IMR-90 (cell line): ENCODE measurements at regions not wholly inside any gene's neighbourhood (a gene's known extent, or its start where the extent isn't known, plus 50 kb on each side); places are given as distances from the start of the nearest gene placed in this dataset.

ENCODE experiments used
- ATAC-seq: fragments of 200-7000 bp; cut with Tn5 transposase; 2 replicates; pipeline ENCODE4 v1.9.1; 2020; ENCODE audit warnings: low read depth, mild to moderate bottlenecking, moderate library complexity
- BruUV-seq: library from RNA; stranded (reverse); fragments of 400-500 nt; replicated peaks from 2 replicates; lab custom pipeline; 2021; lab: Mats Ljungman, UMichigan
- CTCF ChIA-PET: fragments of 300-600 bp; formaldehyde crosslinking; extraction: SDS; loops from one replicate; lab custom pipeline; 2021; ENCODE audit warnings: antibody characterized with exemption; lab: Yijun Ruan, JAX
- POLR2A ChIA-PET: fragments of 300-600 bp; sonication (Branson Sonifier 250); formaldehyde crosslinking; loops from one replicate; lab custom pipeline; 2022; ENCODE audit warnings: antibody characterized with exemption; ENCODE audit not compliant: unreplicated experiment; lab: Charles Lee
- DNase-seq: peaks from one replicate; pipeline ENCODE4 v3.0.0; 2013
- H2AFZ ChIP-seq: replicated peaks from 2 replicates; pipeline ENCODE3; 2013; ENCODE audit warnings: low read length, mild to moderate bottlenecking; ENCODE audit not compliant: poor library complexity
- H2AK5ac ChIP-seq: 2 replicates; pipeline ENCODE4 v1.6.1; 2013; ENCODE audit warnings: low read depth, low read length, inconsistent platforms
- H2AK9ac ChIP-seq: replicated peaks from 2 replicates; pipeline ENCODE3; 2013; ENCODE audit warnings: mild to moderate bottlenecking, low read depth, low read length, moderate library complexity; ENCODE audit not compliant: poor library complexity
- H2BK120ac ChIP-seq: 2 replicates; pipeline ENCODE4 v1.6.1; 2013; ENCODE audit warnings: low read depth, low read length, inconsistent platforms
- H2BK15ac ChIP-seq: 3 replicates; pipeline ENCODE4 v1.6.1; 2013; ENCODE audit warnings: low read depth, low read length, inconsistent platforms
- H2BK20ac ChIP-seq: 2 replicates; pipeline ENCODE4 v1.6.1; 2013; ENCODE audit warnings: low read depth, mild to moderate bottlenecking, inconsistent platforms, low read length, moderate library complexity
- H2BK5ac ChIP-seq: 2 replicates; pipeline ENCODE4 v1.6.1; 2013; ENCODE audit warnings: mild to moderate bottlenecking, low read depth, low read length, inconsistent platforms; ENCODE audit not compliant: poor library complexity, severe bottlenecking
- H3K14ac ChIP-seq: replicated peaks from 2 replicates; pipeline ENCODE4 v1.6.1; 2013; ENCODE audit warnings: low read depth, low read length, inconsistent platforms
- H3K18ac ChIP-seq: 2 replicates; pipeline ENCODE4 v1.6.1; 2013; ENCODE audit warnings: low read depth, low read length, control low read depth
- H3K23ac ChIP-seq: 2 replicates; pipeline ENCODE4 v1.6.1; 2013; ENCODE audit warnings: low read depth, low read length, inconsistent platforms
- H3K27ac ChIP-seq: 2 replicates; pipeline ENCODE4 v1.5.1; 2013; ENCODE audit warnings: mild to moderate bottlenecking, control low read depth, low read length; ENCODE audit not compliant: insufficient read depth
- H3K27me3 ChIP-seq: 2 replicates; pipeline ENCODE4 v1.6.1; 2013; ENCODE audit warnings: low read length; ENCODE audit not compliant: control insufficient read depth, insufficient read depth
- H3K36me3 ChIP-seq: 2 replicates; pipeline ENCODE4 v1.6.1; 2013; ENCODE audit warnings: low read length, mixed read lengths; ENCODE audit not compliant: control insufficient read depth, insufficient read depth
- H3K4ac ChIP-seq: 2 replicates; pipeline ENCODE4 v1.6.1; 2013; ENCODE audit warnings: low read depth, low read length, inconsistent platforms
- H3K4me1 ChIP-seq: 2 replicates; pipeline ENCODE4 v1.6.1; 2013; ENCODE audit warnings: low read length, mixed read lengths; ENCODE audit not compliant: control insufficient read depth, insufficient read depth
- H3K4me2 ChIP-seq: 2 replicates; pipeline ENCODE4 v1.6.1; 2013; ENCODE audit warnings: low read depth, mild to moderate bottlenecking, control low read depth, low read length, moderate library complexity
- H3K4me3 ChIP-seq: 2 replicates; pipeline ENCODE4 v1.5.1; 2013; ENCODE audit warnings: low read depth, mild to moderate bottlenecking, control low read depth, low read length, moderate library complexity; ENCODE audit not compliant: insufficient read depth
- H3K56ac ChIP-seq: 2 replicates; pipeline ENCODE4 v1.6.1; 2013; ENCODE audit warnings: low read length, inconsistent platforms; ENCODE audit not compliant: insufficient read depth; ENCODE audit errors: extremely low read depth
- H3K79me1 ChIP-seq, 2 experiments: 2 replicates each; pipeline ENCODE4 v1.6.1; 2013; ENCODE audit warnings: low read length in 2 of 2, inconsistent platforms in 1 of 2, low read depth in 1 of 2
- H3K9ac ChIP-seq: 2 replicates; pipeline ENCODE4 v1.6.1; 2013; ENCODE audit warnings: low read depth, low read length, control low read depth
- H3K9me1 ChIP-seq: 2 replicates; pipeline ENCODE4 v1.6.1; 2013; ENCODE audit warnings: low read length, inconsistent platforms; ENCODE audit not compliant: insufficient read depth
- H3K9me3 ChIP-seq: 2 replicates; pipeline ENCODE4 v1.6.1; 2013; ENCODE audit warnings: low read length; ENCODE audit not compliant: control insufficient read depth, insufficient read depth
- H4K20me1 ChIP-seq: 2 replicates; pipeline ENCODE4 v1.6.1; 2013; ENCODE audit warnings: low read length, inconsistent platforms; ENCODE audit not compliant: insufficient read depth
- H4K5ac ChIP-seq: 2 replicates; pipeline ENCODE4 v1.6.1; 2013; ENCODE audit warnings: mild to moderate bottlenecking, low read depth, low read length, control low read depth
- H4K8ac ChIP-seq, 2 experiments: 2 replicates each; pipeline ENCODE4 v1.6.1; 2013; ENCODE audit warnings: low read depth in 2 of 2, low read length in 2 of 2, control low read depth in 1 of 2, inconsistent platforms in 1 of 2
- H4K91ac ChIP-seq: 2 replicates; pipeline ENCODE4 v1.6.1; 2013; ENCODE audit warnings: low read depth, low read length, inconsistent platforms; ENCODE audit not compliant: insufficient read depth
- BHLHE40 ChIP-seq: fragments of 150-350 bp; IDR thresholded peaks from 2 replicates; pipeline ENCODE4 v1.6.1; 2016; ENCODE audit warnings: mild to moderate bottlenecking, low read depth, low read length
- CEBPB ChIP-seq: IDR thresholded peaks from 2 replicates; pipeline ENCODE4 v1.6.1; 2012; ENCODE audit warnings: low read depth, low read length, improper control_type of control experiment
- CHD1 ChIP-seq: IDR thresholded peaks from 2 replicates; pipeline ENCODE4 v1.6.1; 2012; ENCODE audit warnings: low read depth, low read length, improper control_type of control experiment
- CTCF ChIP-seq: conservative IDR thresholded peaks from 2 replicates; pipeline ENCODE4 v1.5.1; 2012; ENCODE audit warnings: mild to moderate bottlenecking, low read depth, low read length, improper control_type of control experiment
- ELK1 ChIP-seq: fragments of 150-350 bp; IDR thresholded peaks from 2 replicates; pipeline ENCODE4 v1.6.1; 2016; ENCODE audit warnings: low read depth, mild to moderate bottlenecking, low read length, moderate library complexity, borderline replicate concordance
- FOS ChIP-seq: fragments of 150-350 bp; IDR thresholded peaks from 2 replicates; pipeline ENCODE4 v1.6.1; 2016; ENCODE audit warnings: low read depth, low read length
- MAFK ChIP-seq: IDR thresholded peaks from 2 replicates; pipeline ENCODE4 v1.6.1; 2012; ENCODE audit warnings: low read depth, low read length, improper control_type of control experiment
- MAZ ChIP-seq: IDR thresholded peaks from 2 replicates; pipeline ENCODE4 v1.6.1; 2012; ENCODE audit warnings: low read depth, mild to moderate bottlenecking, low read length, improper control_type of control experiment, moderate library complexity, borderline replicate concordance
- MXI1 ChIP-seq: IDR thresholded peaks from 2 replicates; pipeline ENCODE4 v1.6.1; 2012; ENCODE audit warnings: low read depth, mild to moderate bottlenecking, low read length, moderate library complexity, borderline replicate concordance
- NFE2L2 ChIP-seq: fragments of 150-350 bp; IDR thresholded peaks from 2 replicates; pipeline ENCODE4 v1.6.1; 2016; ENCODE audit warnings: low read depth, mild to moderate bottlenecking, low read length
- RCOR1 ChIP-seq: IDR thresholded peaks from 2 replicates; pipeline ENCODE4 v1.6.1; 2012; ENCODE audit warnings: mild to moderate bottlenecking, low read length, improper control_type of control experiment; ENCODE audit not compliant: insufficient replicate concordance
- RFX5 ChIP-seq: IDR thresholded peaks from 2 replicates; pipeline ENCODE4 v1.8.0; 2012; ENCODE audit warnings: low read depth, mild to moderate bottlenecking, low read length, moderate library complexity
- SMC3 ChIP-seq: fragments of 150-350 bp; IDR thresholded peaks from 2 replicates; pipeline ENCODE4 v1.6.1; 2016; ENCODE audit warnings: low read depth, mild to moderate bottlenecking, antibody characterized with exemption, low read length, moderate library complexity
- USF2 ChIP-seq: fragments of 150-350 bp; IDR thresholded peaks from 2 replicates; pipeline ENCODE4 v1.6.1; 2017; ENCODE audit warnings: mild to moderate bottlenecking, antibody characterized with exemption, low read length, low read depth
- dilution Hi-C: fragments of 300-500 bp; cut with HindIII; formaldehyde crosslinking; loops from one replicate; pipeline ENCODE4 v1.14.3; 2018; ENCODE audit warnings: low sequenced_read_pairs; ENCODE audit not compliant: unreplicated experiment
- in situ Hi-C: fragments of 300-500 bp; cut with MboI; formaldehyde crosslinking; loops from 3 replicates; pipeline ENCODE4 v1.14.3; 2019; ENCODE audit warnings: low sequenced_read_pairs, inconsistent platforms, mixed read lengths
- intact Hi-C: fragments of 100-400 bp; cut with micrococcal nuclease; formaldehyde crosslinking; loops from 2 replicates; pipeline ENCODE4 v1.10.0; 2022

- Histone ChIP-seq H2BK5ac (no peak overlapping the region), H4K20me1 (no peaks in the 10 kb centered on the region), H3K9ac (no peak overlapping the region), H3K4me3 (no peak overlapping the region), H2AK5ac (no peak overlapping the region), H3K14ac (no peak overlapping the region), H3K9me3 (peaks cover 1% of the 10 kb centered on the region; the same call in 1 of the 2 replicates), H3K27me3 (no peaks in the 10 kb centered on the region), H2BK15ac (no peak overlapping the region), H4K8ac (no peak overlapping the region), H3K4ac (no peak overlapping the region), H3K56ac (no peak overlapping the region), H2BK120ac (no peak overlapping the region), H2AFZ (no peak overlapping the region), H3K23ac (no peak overlapping the region), H2BK20ac (no peak overlapping the region), H2AK9ac (no peak overlapping the region), H4K91ac (no peak overlapping the region), H3K4me2 (no peak overlapping the region), H3K4me1 (no peaks in the 10 kb centered on the region), H3K79me1 (no peaks in the 10 kb centered on the region), H3K9me1 (no peaks in the 10 kb centered on the region), H4K5ac (no peak overlapping the region), H3K18ac (no peak overlapping the region), H3K36me3 (no peaks in the 10 kb centered on the region), H3K27ac (no peak overlapping the region)
- intact Hi-C loops: no loop called here
- DNase-seq: no peak
- dilution Hi-C loops: no loop called here
- TF ChIP-seq ELK1 (no peak), RFX5 (no peak), MAZ (no peak), CTCF (no peak), BHLHE40 (no peak), NFE2L2 (no peak), MAFK (no peak), USF2 (no peak), MXI1 (no peak), CEBPB (no peak), FOS (no peak), RCOR1 (no peak), SMC3 (no peak), CHD1 (no peak)
- ATAC-seq: no peak
- ChIA-PET CTCF (no interaction called here), POLR2A (no interaction called here)
- in situ Hi-C loops: no loop called here
- BruUV-seq: no TSS peak
These were observed 1963.9 kb upstream of the LRRTM1 start for GRCh38 chr2:82268446-82268845.
